T-helper 17 cell (primary cell): ENCODE measurements at regions not wholly inside any gene's neighbourhood (a gene's known extent, or its start where the extent isn't known, plus 50 kb on each side); places are given as distances from the start of the nearest gene placed in this dataset.
"Not testable (repeated sequence)": the region's sequence is repeated elsewhere in the genome, so short reads cannot be mapped to it uniquely, and the experiment has no call there.

Experiments used
- ATAC-seq: fragments of 150-1000 bp; cut with Tn5 transposase; 2 replicates; pipeline ENCODE4 v1.10.0; 2021; ENCODE audit warnings: mild to moderate bottlenecking, moderate library complexity
- DNase-seq, 3 donors: peaks; one replicate each; pipeline versions ENCODE4 v3.0.0 to v3.0.0-alpha.2; 2020 to 2021
- H3K9me3 ChIP-seq: one replicate; pipeline ENCODE4 v1.7.0; 2013; ENCODE audit warnings: low read length, mild to moderate bottlenecking; ENCODE audit not compliant: control insufficient read depth, poor library complexity, severe bottlenecking
- H3K27ac Mint-ChIP-seq: one replicate; pipeline ENCODE4 v1.8.0; 2022; ENCODE audit warnings: mild to moderate bottlenecking, moderate library complexity, mixed read lengths
- H3K27me3 Mint-ChIP-seq: one replicate; pipeline ENCODE4 v1.8.0; 2022; ENCODE audit warnings: mixed read lengths
- H3K36me3 Mint-ChIP-seq: one replicate; pipeline ENCODE4 v1.8.0; 2022; ENCODE audit warnings: low read depth, mixed read lengths
- H3K4me1 Mint-ChIP-seq: one replicate; pipeline ENCODE4 v1.8.0; 2022; ENCODE audit warnings: mild to moderate bottlenecking, mixed read lengths
- H3K4me3 Mint-ChIP-seq: one replicate; pipeline ENCODE4 v1.8.0; 2022; ENCODE audit warnings: mild to moderate bottlenecking, moderate library complexity, mixed read lengths

GRCh38 chr21:15308333-15308732, 243.5 kb upstream of the NRIP1 start:
- no peaks in the 10 kb centered on the region for H3K4me1 Mint-ChIP-seq
- no peak overlapping the region for H3K27ac Mint-ChIP-seq
- ATAC-seq (no peak), DNase-seq (no peak)
- no peak overlapping the region for H3K4me3 Mint-ChIP-seq
- H3K9me3 ChIP-seq, result no peaks in the 10 kb centered on the region
- H3K36me3 Mint-ChIP-seq, result peaks cover 2% of the 10 kb centered on the region
- peaks cover 4% of the 10 kb centered on the region for H3K27me3 Mint-ChIP-seq

- H3K4me3 Mint-ChIP-seq, result no peak overlapping the region
- DNase-seq, result no peak
- H3K4me1 Mint-ChIP-seq, result no peaks in the 10 kb centered on the region
- no peak overlapping the region for H3K27ac Mint-ChIP-seq
- ATAC-seq, result no peak
- no peaks in the 10 kb centered on the region for H3K9me3 ChIP-seq
- peaks cover 4% of the 10 kb centered on the region for H3K27me3 Mint-ChIP-seq
- H3K36me3 Mint-ChIP-seq, result peaks cover 2% of the 10 kb centered on the region
Observed at GRCh38 chr21:15309022-15309590, 244.3 kb upstream of the NRIP1 start.

GRCh38 chr21:15309721-15310120, 244.9 kb upstream of the NRIP1 start:
- H3K36me3 Mint-ChIP-seq, result peaks cover 2% of the 10 kb centered on the region
- DNase-seq (no peak), ATAC-seq (no peak)
- H3K9me3 ChIP-seq, result no peaks in the 10 kb centered on the region
- H3K27me3 Mint-ChIP-seq, result peaks cover 4% of the 10 kb centered on the region
- no peaks in the 10 kb centered on the region for H3K4me1 Mint-ChIP-seq
- H3K4me3 Mint-ChIP-seq, result no peak overlapping the region
- no peak overlapping the region for H3K27ac Mint-ChIP-seq

- no peaks in the 10 kb centered on the region for H3K9me3 ChIP-seq
- Mint-ChIP-seq H3K4me3 (no peak overlapping the region), H3K27ac (no peak overlapping the region), H3K27me3 (peaks cover 4% of the 10 kb centered on the region), H3K4me1 (no peaks in the 10 kb centered on the region), H3K36me3 (peaks cover 2% of the 10 kb centered on the region)
- DNase-seq (no peak), ATAC-seq (no peak)
Observed at GRCh38 chr21:15311510-15311909, 246.7 kb upstream of the NRIP1 start.

GRCh38 chr21:15317034-15317433, 252.2 kb upstream of the NRIP1 start:
- DNase-seq, H3K4me3 Mint-ChIP-seq, H3K27ac Mint-ChIP-seq, H3K9me3 ChIP-seq, ATAC-seq, H3K36me3 Mint-ChIP-seq, H3K4me1 Mint-ChIP-seq, H3K27me3 Mint-ChIP-seq: not testable (repeated sequence)

GRCh38 chr21:15319727-15320126, 254.9 kb upstream of the NRIP1 start:
- DNase-seq (no peak), ATAC-seq (no peak)
- Mint-ChIP-seq H3K36me3 (no peaks in the 10 kb centered on the region), H3K27me3 (peaks cover 10% of the 10 kb centered on the region), H3K4me1 (no peaks in the 10 kb centered on the region), H3K27ac (no peak overlapping the region), H3K4me3 (no peak overlapping the region)
- H3K9me3 ChIP-seq, result no peaks in the 10 kb centered on the region

- DNase-seq, result no peak
- peaks cover 10% of the 10 kb centered on the region for H3K27me3 Mint-ChIP-seq
- no peak overlapping the region for H3K27ac Mint-ChIP-seq
- H3K4me1 Mint-ChIP-seq, result peaks cover 3% of the 10 kb centered on the region
- no peaks in the 10 kb centered on the region for H3K9me3 ChIP-seq
- H3K36me3 Mint-ChIP-seq, result no peaks in the 10 kb centered on the region
- no peak overlapping the region for H3K4me3 Mint-ChIP-seq
- ATAC-seq, result no peak
Observed at GRCh38 chr21:15324542-15324941, 259.7 kb upstream of the NRIP1 start.

- no peak for ATAC-seq
- Mint-ChIP-seq H3K27me3 (peaks cover 10% of the 10 kb centered on the region), H3K4me1 (peaks cover 3% of the 10 kb centered on the region), H3K27ac (no peak overlapping the region), H3K36me3 (no peaks in the 10 kb centered on the region), H3K4me3 (no peak overlapping the region)
- DNase-seq, result no peak
- no peaks in the 10 kb centered on the region for H3K9me3 ChIP-seq
Observed at GRCh38 chr21:15326032-15326867, 261.4 kb upstream of the NRIP1 start.

GRCh38 chr21:15327637-15328265, 263.0 kb upstream of the NRIP1 start:
- no peaks in the 10 kb centered on the region for H3K9me3 ChIP-seq
- Mint-ChIP-seq H3K4me1 (peaks cover 3% of the 10 kb centered on the region), H3K27ac (no peak overlapping the region), H3K4me3 (no peak overlapping the region), H3K36me3 (no peaks in the 10 kb centered on the region), H3K27me3 (peaks cover 9% of the 10 kb centered on the region)
- DNase-seq (no peak), ATAC-seq (no peak)

- ATAC-seq (no peak), DNase-seq (no peak)
- Mint-ChIP-seq H3K4me1 (peaks cover 3% of the 10 kb centered on the region), H3K4me3 (no peak overlapping the region), H3K27me3 (peaks cover 4% of the 10 kb centered on the region), H3K36me3 (no peaks in the 10 kb centered on the region), H3K27ac (no peak overlapping the region)
- H3K9me3 ChIP-seq, result no peaks in the 10 kb centered on the region
Observed at GRCh38 chr21:15329191-15329590, 264.4 kb upstream of the NRIP1 start.

- Mint-ChIP-seq H3K4me3 (no peak overlapping the region), H3K27me3 (peaks cover 4% of the 10 kb centered on the region), H3K36me3 (no peaks in the 10 kb centered on the region), H3K27ac (no peak overlapping the region), H3K4me1 (peaks cover 3% of the 10 kb centered on the region)
- ATAC-seq (no peak), DNase-seq (no peak)
- H3K9me3 ChIP-seq, result no peaks in the 10 kb centered on the region
Observed at GRCh38 chr21:15330872-15331271, 266.1 kb upstream of the NRIP1 start.

- ATAC-seq (no peak), DNase-seq (no peak)
- Mint-ChIP-seq H3K4me3 (no peak overlapping the region), H3K4me1 (peaks cover 1% of the 10 kb centered on the region), H3K27me3 (peaks cover under 1% of the 10 kb centered on the region), H3K36me3 (no peaks in the 10 kb centered on the region), H3K27ac (no peak overlapping the region)
- no peaks in the 10 kb centered on the region for H3K9me3 ChIP-seq
Observed at GRCh38 chr21:15332572-15332971, 267.8 kb upstream of the NRIP1 start.

- no peak overlapping the region for H3K27ac Mint-ChIP-seq
Observed at GRCh38 chr21:15333136-15333710, 268.4 kb upstream of the NRIP1 start.

More at GRCh38 chr21:15333136-15333710, 268.4 kb upstream of the NRIP1 start:
- H3K4me1 Mint-ChIP-seq, result no peaks in the 10 kb centered on the region
- no peaks in the 10 kb centered on the region for H3K27me3 Mint-ChIP-seq
- no peaks in the 10 kb centered on the region for H3K9me3 ChIP-seq
- no peaks in the 10 kb centered on the region for H3K36me3 Mint-ChIP-seq
- ATAC-seq (no peak), DNase-seq (no peak)
- H3K4me3 Mint-ChIP-seq, result no peak overlapping the region
